MCF 10A (cell line): ENCODE measurements at regions not wholly inside any gene's neighbourhood (a gene's known extent, or its start where the extent isn't known, plus 50 kb on each side); places are given as distances from the start of the nearest gene placed in this dataset.

ENCODE experiments used
- BruUV-seq: library from RNA; stranded (reverse); fragments of 400-500 nt; replicated peaks from 2 replicates; lab custom pipeline; 2021; lab: Mats Ljungman, UMichigan
- CTCF ChIA-PET: fragments of 300-600 bp; sonication (Branson Sonifier 250); formaldehyde crosslinking; extraction: SDS; loops from one replicate; lab custom pipeline; 2021; ENCODE audit warnings: antibody characterized with exemption, inconsistent platforms; lab: Yijun Ruan, JAX
- POLR2A ChIA-PET: fragments of 300-600, 350-650 bp; sonication (Branson Sonifier 250); formaldehyde crosslinking; extraction: SDS; loops from one replicate; lab custom pipeline; 2020; ENCODE audit warnings: antibody characterized with exemption, inconsistent platforms; lab: Yijun Ruan, JAX
- DNase-seq: peaks from one replicate; pipeline ENCODE4 v3.0.0-alpha.2; 2018; ENCODE audit not compliant: unreplicated experiment
- H3K27ac Mint-ChIP-seq: one replicate; pipeline ENCODE4 v1.8.0; 2022; ENCODE audit warnings: mild to moderate bottlenecking, low read depth, mixed read lengths; ENCODE audit not compliant: unreplicated experiment
- H3K27me3 Mint-ChIP-seq: one replicate; pipeline ENCODE4 v1.8.0; 2022; ENCODE audit warnings: mixed read lengths; ENCODE audit not compliant: insufficient read depth, unreplicated experiment
- H3K36me3 Mint-ChIP-seq: one replicate; pipeline ENCODE4 v1.8.0; 2022; ENCODE audit warnings: mild to moderate bottlenecking, moderate library complexity, mixed read lengths; ENCODE audit not compliant: insufficient read depth, unreplicated experiment
- H3K4me1 Mint-ChIP-seq: one replicate; pipeline ENCODE4 v1.8.0; 2022; ENCODE audit warnings: mixed read lengths; ENCODE audit not compliant: insufficient read depth, unreplicated experiment
- H3K4me3 Mint-ChIP-seq: one replicate; pipeline ENCODE4 v1.8.0; 2022; ENCODE audit warnings: mild to moderate bottlenecking, moderate library complexity, mixed read lengths; ENCODE audit not compliant: unreplicated experiment
- H3K9me3 Mint-ChIP-seq: one replicate; pipeline ENCODE4 v1.8.0; 2022; ENCODE audit warnings: mixed read lengths; ENCODE audit not compliant: unreplicated experiment
- intact Hi-C: fragments of 100-400 bp; cut with micrococcal nuclease; formaldehyde crosslinking; loops from 2 replicates; pipeline ENCODE4 v1.14.1; 2022
- TF ChIP-seq, protein P1 (sequence below): fragments of 200-600 bp; IDR thresholded peaks from one replicate; pipeline ENCODE4 v1.8.0; 2022; ENCODE audit warnings: antibody characterized with exemption, mild to moderate bottlenecking; ENCODE audit not compliant: unreplicated experiment

- H3K4me3 Mint-ChIP-seq, result no peak overlapping the region
- no peak for DNase-seq
- H3K9me3 Mint-ChIP-seq, result peaks cover 4% of the 10 kb centered on the region
- ChIA-PET POLR2A (no interaction called here), CTCF (interaction anchor here (0.8 to 1.9 kb wide), 5 partner anchors 10 to 244 kb away, joined by 3 to 10 read pairs (median 4); no protein-coding TSS in a partner anchor)
- no peaks in the 10 kb centered on the region for H3K27me3 Mint-ChIP-seq
- TF ChIP-seq, protein P1, sequence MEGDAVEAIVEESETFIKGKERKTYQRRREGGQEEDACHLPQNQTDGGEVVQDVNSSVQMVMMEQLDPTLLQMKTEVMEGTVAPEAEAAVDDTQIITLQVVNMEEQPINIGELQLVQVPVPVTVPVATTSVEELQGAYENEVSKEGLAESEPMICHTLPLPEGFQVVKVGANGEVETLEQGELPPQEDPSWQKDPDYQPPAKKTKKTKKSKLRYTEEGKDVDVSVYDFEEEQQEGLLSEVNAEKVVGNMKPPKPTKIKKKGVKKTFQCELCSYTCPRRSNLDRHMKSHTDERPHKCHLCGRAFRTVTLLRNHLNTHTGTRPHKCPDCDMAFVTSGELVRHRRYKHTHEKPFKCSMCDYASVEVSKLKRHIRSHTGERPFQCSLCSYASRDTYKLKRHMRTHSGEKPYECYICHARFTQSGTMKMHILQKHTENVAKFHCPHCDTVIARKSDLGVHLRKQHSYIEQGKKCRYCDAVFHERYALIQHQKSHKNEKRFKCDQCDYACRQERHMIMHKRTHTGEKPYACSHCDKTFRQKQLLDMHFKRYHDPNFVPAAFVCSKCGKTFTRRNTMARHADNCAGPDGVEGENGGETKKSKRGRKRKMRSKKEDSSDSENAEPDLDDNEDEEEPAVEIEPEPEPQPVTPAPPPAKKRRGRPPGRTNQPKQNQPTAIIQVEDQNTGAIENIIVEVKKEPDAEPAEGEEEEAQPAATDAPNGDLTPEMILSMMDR, result no peak
- intact Hi-C loops, result loop anchor here (5.0 to 10.0 kb wide), 2 partner anchors 162 to 245 kb away; no protein-coding TSS in a partner anchor
- BruUV-seq, result no TSS peak
- H3K27ac Mint-ChIP-seq, result no peak overlapping the region
- no peaks in the 10 kb centered on the region for H3K36me3 Mint-ChIP-seq
- no peaks in the 10 kb centered on the region for H3K4me1 Mint-ChIP-seq
Observed at GRCh38 chr10:94077042-94077441, 83.3 kb downstream of the PLCE1 start.

DNA sequence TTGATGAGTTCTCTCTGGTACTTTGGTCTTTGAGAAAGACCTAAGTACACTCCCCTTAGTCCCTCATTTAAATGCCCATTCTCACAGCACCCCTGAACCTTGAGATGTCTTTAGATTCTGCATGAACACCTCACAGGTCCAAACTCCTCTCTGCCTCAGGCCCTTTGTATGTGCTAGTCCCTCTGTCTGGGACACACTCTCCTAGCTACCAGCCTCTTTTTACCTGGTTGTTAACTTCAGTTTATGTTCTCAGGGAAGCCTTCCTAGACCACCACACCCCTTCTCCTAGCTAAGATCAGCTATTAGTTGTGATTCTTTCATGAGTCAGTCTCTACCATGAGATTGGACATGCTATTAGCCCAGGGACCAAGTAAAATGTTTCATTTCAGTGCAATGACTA, 86.4 kb downstream of the PLCE1 start:
- ChIA-PET CTCF (interaction anchor here (0.6 to 1.7 kb wide), 4 partner anchors 164 to 1129 kb away, joined by 3 to 8 read pairs (median 3); no protein-coding TSS in a partner anchor), POLR2A (interaction anchor here (0.7 kb wide), 1 partner anchor 10 kb away, joined by 4 read pairs; no protein-coding TSS in a partner anchor)
- TF ChIP-seq, protein P1, result no peak
- Mint-ChIP-seq H3K4me1 (no peaks in the 10 kb centered on the region), H3K9me3 (peaks cover 5% of the 10 kb centered on the region), H3K27ac (no peak overlapping the region), H3K36me3 (no peaks in the 10 kb centered on the region), H3K4me3 (no peak overlapping the region), H3K27me3 (no peaks in the 10 kb centered on the region)
- DNase-seq, result no peak
- intact Hi-C loops, result no loop called here
- BruUV-seq, result no TSS peak

DNA sequence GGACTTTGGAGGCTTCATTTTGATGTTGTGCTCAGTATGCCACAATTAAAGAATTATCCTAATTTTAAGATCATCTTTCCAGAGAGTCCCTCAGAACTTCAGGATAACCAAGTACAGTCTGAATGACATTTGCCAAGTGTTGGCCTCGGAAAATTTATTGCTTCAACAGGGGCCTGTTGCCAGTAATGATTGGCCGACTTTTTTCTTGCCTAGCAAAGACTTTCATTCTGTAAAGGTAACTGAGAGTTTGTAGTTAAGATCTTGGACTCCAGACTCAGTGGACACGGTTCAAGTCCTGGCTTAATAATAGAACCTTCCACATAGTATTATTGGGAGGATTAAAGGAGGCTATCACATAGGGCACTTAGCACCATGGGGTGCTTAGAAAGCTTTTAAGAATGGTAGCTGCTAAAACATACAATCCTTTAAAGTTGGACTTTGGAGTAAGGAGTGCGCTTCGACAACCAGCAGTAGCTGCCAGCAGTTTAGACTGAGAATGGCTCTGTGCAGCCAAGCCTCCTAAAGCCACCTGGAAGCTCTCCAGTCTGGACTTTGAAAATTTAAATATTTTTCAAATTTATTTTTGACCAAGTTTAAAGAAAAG, 90.0 kb downstream of the PLCE1 start:
- POLR2A ChIA-PET, result no interaction called here
- peaks cover 7% of the 10 kb centered on the region for H3K4me1 Mint-ChIP-seq
- no peak for DNase-seq
- BruUV-seq, result no TSS peak
- TF ChIP-seq, protein P1, result no peak
- intact Hi-C loops, result no loop called here
- no peaks in the 10 kb centered on the region for H3K27me3 Mint-ChIP-seq
- peaks cover 5% of the 10 kb centered on the region for H3K9me3 Mint-ChIP-seq
- CTCF ChIA-PET, result interaction anchor here (0.6 kb wide), 1 partner anchor 109 kb away, joined by 4 read pairs; no protein-coding TSS in a partner anchor
- no peak overlapping the region for H3K27ac Mint-ChIP-seq
- no peak overlapping the region for H3K4me3 Mint-ChIP-seq
- no peaks in the 10 kb centered on the region for H3K36me3 Mint-ChIP-seq

GRCh38 chr10:94084344-94084743, 90.6 kb downstream of the PLCE1 start:
- Mint-ChIP-seq H3K9me3 (peaks cover 5% of the 10 kb centered on the region), H3K4me3 (no peak overlapping the region), H3K4me1 (peaks cover 11% of the 10 kb centered on the region), H3K36me3 (no peaks in the 10 kb centered on the region), H3K27me3 (no peaks in the 10 kb centered on the region), H3K27ac (no peak overlapping the region)
- TF ChIP-seq, protein P1, result no peak
- ChIA-PET POLR2A (no interaction called here), CTCF (interaction anchor here (0.6 kb wide), 1 partner anchor 108 kb away, joined by 4 read pairs; no protein-coding TSS in a partner anchor)
- intact Hi-C loops, result no loop called here
- no TSS peak for BruUV-seq
- no peak for DNase-seq
